Ectodermal cell (in vitro differentiated cells): ENCODE measurements at regions not wholly inside any gene's neighbourhood (a gene's known extent, or its start where the extent isn't known, plus 50 kb on each side); places are given as distances from the start of the nearest gene placed in this dataset.

Experiments
- H3K27ac ChIP-seq: 2 replicates; pipeline ENCODE4 v1.7.0; 2013; ENCODE audit warnings: mild to moderate bottlenecking, low read depth, low read length; ENCODE audit not compliant: insufficient read depth, poor library complexity, severe bottlenecking
- H3K27me3 ChIP-seq: 2 replicates; pipeline ENCODE4 v1.7.0; 2013; ENCODE audit warnings: mild to moderate bottlenecking, low read length; ENCODE audit not compliant: insufficient read depth, control insufficient read depth, poor library complexity, severe bottlenecking
- H3K36me3 ChIP-seq: one replicate; pipeline ENCODE4 v1.7.0; 2013; ENCODE audit warnings: low read length; ENCODE audit not compliant: control insufficient read depth, insufficient read depth
- H3K4me1 ChIP-seq: one replicate; pipeline ENCODE4 v1.7.0; 2013; ENCODE audit warnings: low read length; ENCODE audit not compliant: control insufficient read depth, insufficient read depth
- H3K4me3 ChIP-seq: 2 replicates; pipeline ENCODE4 v1.7.0; 2013; ENCODE audit warnings: low read depth, low read length, control low read depth; ENCODE audit not compliant: insufficient read depth
- H3K9me3 ChIP-seq: 2 replicates; pipeline ENCODE4 v1.7.0; 2013; ENCODE audit warnings: mild to moderate bottlenecking, low read length, moderate library complexity; ENCODE audit not compliant: control insufficient read depth
- WGBS, 2 experiments: methylation state at CpG; one replicate each; pipeline ENCODE4 v1.1.7; 2013; ENCODE audit warnings: missing lambda C conversion rate in 2 of 2; 5-methylcytosine and 5-hydroxymethylcytosine counted together

- Histone ChIP-seq H3K27me3 (no peaks in the 10 kb centered on the region), H3K4me3 (no peak overlapping the region), H3K36me3 (no peaks in the 10 kb centered on the region), H3K4me1 (peaks cover 5% of the 10 kb centered on the region), H3K9me3 (no peaks in the 10 kb centered on the region), H3K27ac (no peak overlapping the region)
- 88 to 89% methylated on average over 13 to 15 of the region's 15 CpGs for WGBS, 2 experiments
These were observed 1394.7 kb downstream of the BRD1 start for GRCh38 chr22:48432781-48433518.

- no peak overlapping the region for H3K27ac ChIP-seq
- H3K9me3 ChIP-seq: no peaks in the 10 kb centered on the region
- no peak overlapping the region for H3K4me3 ChIP-seq
- no peaks in the 10 kb centered on the region for H3K27me3 ChIP-seq
- H3K36me3 ChIP-seq: no peaks in the 10 kb centered on the region
- H3K4me1 ChIP-seq: peaks cover 15% of the 10 kb centered on the region
- WGBS, 2 experiments: 91 to 92% methylated on average over 20 of the region's 20 CpGs
These were observed 1395.9 kb downstream of the BRD1 start for GRCh38 chr22:48431536-48432315.

DNA sequence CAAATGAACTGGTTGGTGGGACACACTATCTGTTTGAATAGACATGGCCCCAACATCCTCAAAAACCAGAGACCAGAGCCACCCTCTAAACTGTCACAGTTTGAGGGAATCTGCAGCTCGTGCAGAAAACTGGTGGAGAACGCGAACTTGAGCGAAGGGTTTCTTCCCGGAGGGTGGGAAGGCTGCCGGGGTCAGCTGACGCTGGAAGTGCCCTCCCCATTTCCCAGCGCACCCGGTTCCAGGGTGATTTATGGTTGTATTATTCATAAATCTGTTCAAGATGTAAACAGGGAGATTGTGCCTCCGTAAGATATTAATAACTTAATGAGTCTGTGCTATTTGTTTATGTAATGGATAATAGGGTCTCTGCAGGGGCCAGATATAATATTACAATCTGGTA is 1396.7 kb downstream of the BRD1 start:
- Histone ChIP-seq H3K4me1 (peaks cover 19% of the 10 kb centered on the region), H3K9me3 (no peaks in the 10 kb centered on the region), H3K4me3 (no peak overlapping the region), H3K27ac (no peak overlapping the region), H3K27me3 (no peaks in the 10 kb centered on the region), H3K36me3 (no peaks in the 10 kb centered on the region)
- 94 to 95% methylated on average over 10 of the region's 10 CpGs for WGBS, 2 experiments

DNA sequence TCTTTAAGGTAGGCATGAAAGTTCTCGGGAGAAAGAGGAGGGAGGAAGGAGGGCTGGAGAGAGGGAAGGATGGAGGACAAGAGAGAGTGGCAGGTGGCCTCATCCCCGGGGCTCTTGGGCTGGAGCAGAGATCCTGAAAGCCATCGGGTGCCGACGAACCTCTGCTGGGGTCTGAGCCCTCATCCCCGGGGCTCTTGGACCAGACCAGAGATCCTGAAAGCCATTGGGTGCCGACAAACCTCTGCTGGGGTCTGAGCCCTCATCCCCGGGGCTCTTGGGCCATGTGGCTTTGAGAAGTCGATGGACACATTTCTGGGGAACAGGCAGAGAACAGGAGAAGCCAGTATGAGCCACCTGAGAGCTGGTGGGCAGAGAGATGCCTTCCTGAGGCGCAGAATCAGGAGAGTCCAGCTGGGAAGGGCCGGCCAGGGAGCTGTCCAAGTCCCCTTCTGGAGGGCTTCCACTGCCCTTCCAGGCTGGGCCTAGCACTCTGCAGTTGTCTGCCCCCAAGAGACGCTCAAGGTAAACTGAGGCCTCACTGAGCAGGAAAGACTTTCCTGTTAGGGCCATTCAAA is 1398.1 kb downstream of the BRD1 start:
- Histone ChIP-seq H3K36me3 (no peaks in the 10 kb centered on the region), H3K27me3 (no peaks in the 10 kb centered on the region), H3K9me3 (no peaks in the 10 kb centered on the region), H3K27ac (no peak overlapping the region), H3K4me1 (peaks cover 19% of the 10 kb centered on the region), H3K4me3 (no peak overlapping the region)
- WGBS, 2 experiments: 91 to 93% methylated on average over 12 of the region's 12 CpGs

GRCh38 chr22:48428631-48429371 is 1398.9 kb downstream of the BRD1 start:
- no peaks in the 10 kb centered on the region for H3K27me3 ChIP-seq
- H3K27ac ChIP-seq: no peak overlapping the region
- no peak overlapping the region for H3K4me3 ChIP-seq
- 85 to 90% methylated on average over 18 of the region's 18 CpGs for WGBS, 2 experiments
- H3K4me1 ChIP-seq: peaks cover 19% of the 10 kb centered on the region
- no peaks in the 10 kb centered on the region for H3K36me3 ChIP-seq
- no peaks in the 10 kb centered on the region for H3K9me3 ChIP-seq

DNA sequence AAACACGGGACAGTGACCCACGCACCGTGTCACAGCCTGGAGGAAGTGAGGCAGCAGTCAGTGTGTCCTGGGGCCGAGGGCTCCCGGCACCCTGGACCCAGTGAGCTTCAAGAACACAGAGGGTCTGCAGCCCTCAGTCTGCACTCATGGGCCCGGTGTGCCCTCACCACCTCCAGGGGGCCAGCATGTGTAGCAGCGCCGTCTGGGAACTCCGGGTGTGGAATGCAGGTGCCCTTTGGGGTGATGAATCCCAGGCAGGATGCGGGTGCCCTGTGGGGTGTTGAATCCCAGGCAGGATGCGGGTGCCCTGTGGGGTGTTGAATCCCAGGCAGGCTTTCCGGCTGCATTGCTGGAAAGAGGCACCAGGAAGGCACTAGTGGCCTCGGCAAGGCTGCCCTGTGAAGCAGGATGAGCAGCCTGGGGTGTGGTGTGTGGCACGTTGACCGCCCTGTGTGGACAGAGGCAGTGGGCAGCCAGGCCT is 1399.9 kb downstream of the BRD1 start:
- H3K36me3 ChIP-seq: no peaks in the 10 kb centered on the region
- H3K27ac ChIP-seq: no peak overlapping the region
- H3K4me1 ChIP-seq: peaks cover 19% of the 10 kb centered on the region
- WGBS, 2 experiments: 92 to 94% methylated on average over 15 of the region's 15 CpGs
- H3K9me3 ChIP-seq: no peaks in the 10 kb centered on the region
- no peaks in the 10 kb centered on the region for H3K27me3 ChIP-seq
- no peak overlapping the region for H3K4me3 ChIP-seq

GRCh38 chr22:48426466-48427380 is 1401.0 kb downstream of the BRD1 start:
- Histone ChIP-seq H3K4me1 (peaks cover 19% of the 10 kb centered on the region), H3K27ac (no peak overlapping the region), H3K36me3 (no peaks in the 10 kb centered on the region), H3K9me3 (no peaks in the 10 kb centered on the region), H3K4me3 (no peak overlapping the region), H3K27me3 (no peaks in the 10 kb centered on the region)
- WGBS, 2 experiments: 74 to 80% methylated on average over 18 of the region's 18 CpGs

DNA sequence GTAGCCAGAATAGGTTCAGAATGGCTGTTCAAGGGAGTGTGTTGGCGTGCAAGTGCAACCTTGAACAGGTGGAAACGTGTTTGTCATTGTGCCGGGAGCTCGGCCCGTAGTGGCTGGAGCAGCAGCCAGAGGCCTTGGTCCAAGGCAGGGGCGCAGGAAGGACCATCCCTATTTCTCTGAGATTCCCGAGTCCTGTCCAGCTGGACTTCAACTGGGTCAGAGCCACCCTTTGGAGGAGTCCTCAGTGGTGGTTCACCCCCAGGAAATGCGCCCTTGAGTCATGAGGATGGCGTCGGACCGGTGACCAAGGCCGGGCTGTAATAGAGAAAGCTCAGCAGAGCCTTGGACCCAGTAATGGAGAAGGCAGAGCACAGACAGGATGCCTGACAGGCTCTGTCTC is 1402.0 kb downstream of the BRD1 start:
- H3K27ac ChIP-seq: no peak overlapping the region
- H3K36me3 ChIP-seq: no peaks in the 10 kb centered on the region
- H3K4me3 ChIP-seq: no peak overlapping the region
- H3K9me3 ChIP-seq: no peaks in the 10 kb centered on the region
- H3K27me3 ChIP-seq: no peaks in the 10 kb centered on the region
- WGBS, 2 experiments: 96% methylated on average over 12 of the region's 12 CpGs
- peaks cover 19% of the 10 kb centered on the region for H3K4me1 ChIP-seq

DNA sequence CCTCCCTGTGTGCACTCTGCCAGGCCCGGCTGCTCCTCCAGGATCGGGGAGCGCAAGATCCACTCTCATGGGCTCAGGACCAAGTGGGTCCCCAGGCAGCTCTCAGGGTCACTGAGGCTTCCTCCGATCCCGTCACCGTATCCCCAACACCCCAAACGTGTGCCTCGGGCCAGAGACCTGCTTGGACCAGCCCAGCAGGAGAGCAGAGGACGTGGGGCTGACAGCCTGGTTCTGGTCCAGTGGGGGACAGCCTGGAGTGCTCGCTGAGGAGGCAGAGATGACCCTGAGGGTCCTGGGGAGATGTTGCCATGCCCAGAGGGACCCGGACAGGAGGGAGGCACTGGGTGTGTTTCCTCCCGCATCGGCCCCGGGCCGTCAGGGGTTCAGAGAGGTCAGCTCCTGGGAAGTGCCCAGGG is 1402.6 kb downstream of the BRD1 start:
- Histone ChIP-seq H3K27me3 (no peaks in the 10 kb centered on the region), H3K4me1 (peaks cover 19% of the 10 kb centered on the region), H3K4me3 (no peak overlapping the region), H3K9me3 (no peaks in the 10 kb centered on the region), H3K27ac (no peak overlapping the region), H3K36me3 (no peaks in the 10 kb centered on the region)
- WGBS, 2 experiments: 94 to 95% methylated on average over 15 of the region's 15 CpGs
